A172 (cell line): ENCODE measurements at regions not wholly inside any gene's neighbourhood (a gene's known extent, or its start where the extent isn't known, plus 50 kb on each side); places are given as distances from the start of the nearest gene placed in this dataset.
"Not testable (repeated sequence)": the region's sequence is repeated elsewhere in the genome, so short reads cannot be mapped to it uniquely, and the experiment has no call there.

Source experiments
- DNase-seq: peaks from one replicate; pipeline ENCODE4 v3.0.0-alpha.2; 2015; ENCODE audit warnings: low spot score

- not testable (repeated sequence) for DNase-seq
Measured at GRCh38 chr1:30361890-30362602, 361.3 kb downstream of the MATN1 start.

- no peak for DNase-seq
Measured at GRCh38 chr1:30360753-30361152, 362.6 kb downstream of the MATN1 start.

GRCh38 chr1:30360281-30360680 is 363.1 kb downstream of the MATN1 start:
- DNase-seq, result no peak

GRCh38 chr1:30359539-30360220 is 363.7 kb downstream of the MATN1 start:
- DNase-seq, result no peak

GRCh38 chr1:30358500-30358899 is 364.9 kb downstream of the MATN1 start:
- no peak for DNase-seq

GRCh38 chr1:30356839-30357238 is 366.5 kb downstream of the MATN1 start:
- DNase-seq, result no peak

GRCh38 chr1:30354410-30354809 is 369.0 kb downstream of the MATN1 start:
- no peak for DNase-seq

- no peak for DNase-seq
Measured at GRCh38 chr1:30353637-30354036, 369.7 kb downstream of the MATN1 start.

GRCh38 chr1:30348147-30348546 is 375.2 kb downstream of the MATN1 start:
- DNase-seq, result no peak

GRCh38 chr1:30345491-30346130 is 377.8 kb downstream of the MATN1 start:
- DNase-seq, result no peak

GRCh38 chr1:30343562-30343961 is 379.8 kb downstream of the MATN1 start:
- no peak for DNase-seq

- no peak for DNase-seq
Measured at GRCh38 chr1:30342535-30343141, 380.7 kb downstream of the MATN1 start.

GRCh38 chr1:30340934-30341333 is 382.5 kb downstream of the MATN1 start:
- no peak for DNase-seq

GRCh38 chr1:30339866-30340265 is 383.5 kb downstream of the MATN1 start:
- DNase-seq, result no peak

- no peak for DNase-seq
Measured at GRCh38 chr1:30338765-30339164, 384.6 kb downstream of the MATN1 start.

- DNase-seq, result no peak
Measured at GRCh38 chr1:30337324-30337620, 386.1 kb downstream of the MATN1 start.

GRCh38 chr1:30336550-30337323 is 386.6 kb downstream of the MATN1 start:
- DNase-seq, result no peak

- no peak for DNase-seq
Measured at GRCh38 chr1:30335997-30336390, 387.4 kb downstream of the MATN1 start.

GRCh38 chr1:30335389-30335996 is 387.9 kb downstream of the MATN1 start:
- DNase-seq, result no peak

GRCh38 chr1:30334767-30335166 is 388.6 kb downstream of the MATN1 start:
- no peak for DNase-seq
